Vagina (tissue), 2 donors: ENCODE measurements at regions not wholly inside any gene's neighbourhood (a gene's known extent, or its start where the extent isn't known, plus 50 kb on each side); places are given as distances from the start of the nearest gene placed in this dataset.

ENCODE experiments used
- POLR2A ChIP-seq, 2 donors: fragments of 450-650 bp; IDR thresholded peaks; one replicate each; pipeline ENCODE4 v1.6.1; 2017; ENCODE audit warnings: antibody characterized with exemption in 2 of 2, mild to moderate bottlenecking in 2 of 2, moderate library complexity in 2 of 2
- POLR2AphosphoS5 ChIP-seq, 2 donors: sonication (generic); formaldehyde crosslinking; IDR thresholded peaks; one replicate each; pipeline ENCODE4 v1.9.0; 2017; ENCODE audit warnings: antibody characterized with exemption in 2 of 2, mild to moderate bottlenecking in 2 of 2, low read depth in 1 of 2; ENCODE audit not compliant: insufficient read depth in 1 of 2
- TF ChIP-seq, protein P1 (sequence below), 3 experiments: fragments of 450-650 bp in 2 of 3; fragments of 200-600 bp in 1 of 3; sonication (generic) in 1 of 3; IDR thresholded peaks; one replicate each; pipeline ENCODE4 v1.5.1; 2017 to 2019; ENCODE audit warnings: antibody characterized with exemption in 3 of 3, mild to moderate bottlenecking in 2 of 3, moderate library complexity in 2 of 3

- no peak for TF ChIP-seq POLR2A (IDR thresholded peaks at IDR 0.05)
- TF ChIP-seq, protein P1, sequence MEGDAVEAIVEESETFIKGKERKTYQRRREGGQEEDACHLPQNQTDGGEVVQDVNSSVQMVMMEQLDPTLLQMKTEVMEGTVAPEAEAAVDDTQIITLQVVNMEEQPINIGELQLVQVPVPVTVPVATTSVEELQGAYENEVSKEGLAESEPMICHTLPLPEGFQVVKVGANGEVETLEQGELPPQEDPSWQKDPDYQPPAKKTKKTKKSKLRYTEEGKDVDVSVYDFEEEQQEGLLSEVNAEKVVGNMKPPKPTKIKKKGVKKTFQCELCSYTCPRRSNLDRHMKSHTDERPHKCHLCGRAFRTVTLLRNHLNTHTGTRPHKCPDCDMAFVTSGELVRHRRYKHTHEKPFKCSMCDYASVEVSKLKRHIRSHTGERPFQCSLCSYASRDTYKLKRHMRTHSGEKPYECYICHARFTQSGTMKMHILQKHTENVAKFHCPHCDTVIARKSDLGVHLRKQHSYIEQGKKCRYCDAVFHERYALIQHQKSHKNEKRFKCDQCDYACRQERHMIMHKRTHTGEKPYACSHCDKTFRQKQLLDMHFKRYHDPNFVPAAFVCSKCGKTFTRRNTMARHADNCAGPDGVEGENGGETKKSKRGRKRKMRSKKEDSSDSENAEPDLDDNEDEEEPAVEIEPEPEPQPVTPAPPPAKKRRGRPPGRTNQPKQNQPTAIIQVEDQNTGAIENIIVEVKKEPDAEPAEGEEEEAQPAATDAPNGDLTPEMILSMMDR (IDR thresholded peaks at IDR 0.05): no peak
- TF ChIP-seq POLR2AphosphoS5 (IDR thresholded peaks at IDR 0.05; ENCODE audit: insufficient read depth in 1 of 2, low read depth in 1 of 2): peak in 1 of 2 donors; percentile 66
These were observed 248.2 kb upstream of the ADAMTS9 start for GRCh38 chr3:64935971-64936370.
